ENCODE measurements at regions not wholly inside any gene's neighbourhood (a gene's known extent, or its start where the extent isn't known, plus 50 kb on each side); places are given as distances from the start of the nearest gene placed in this dataset.

DNA sequence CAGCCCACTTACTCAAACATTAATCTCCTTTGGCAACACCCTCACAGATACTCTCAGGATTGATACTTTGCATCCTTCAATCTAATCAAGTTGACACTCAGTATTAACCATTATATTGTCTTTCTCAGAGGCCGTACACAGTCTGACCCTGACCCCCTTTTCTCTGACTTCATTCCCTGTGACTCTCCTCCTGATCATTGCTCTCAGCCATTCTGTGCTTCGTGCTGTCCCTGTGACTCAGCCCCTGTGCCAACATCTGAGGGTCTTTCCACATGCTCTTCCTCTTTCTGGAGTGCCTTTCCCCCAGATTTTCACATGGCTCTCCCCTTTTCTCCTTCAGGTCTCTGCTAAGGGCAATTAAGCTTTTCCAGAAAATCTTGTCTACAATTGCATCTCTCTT lies 289.0 kb upstream of the PHYHIPL start:
- TF ChIP-seq EZH2phosphoT487 (IDR thresholded peaks at IDR 0.05; ENCODE audit: borderline replicate concordance, low read length) (no peak), EZH2 (IDR thresholded peaks at IDR 0.05; ENCODE audit: low read length, unreplicated experiment) (no peak)
- TF ChIP-seq, protein P1, sequence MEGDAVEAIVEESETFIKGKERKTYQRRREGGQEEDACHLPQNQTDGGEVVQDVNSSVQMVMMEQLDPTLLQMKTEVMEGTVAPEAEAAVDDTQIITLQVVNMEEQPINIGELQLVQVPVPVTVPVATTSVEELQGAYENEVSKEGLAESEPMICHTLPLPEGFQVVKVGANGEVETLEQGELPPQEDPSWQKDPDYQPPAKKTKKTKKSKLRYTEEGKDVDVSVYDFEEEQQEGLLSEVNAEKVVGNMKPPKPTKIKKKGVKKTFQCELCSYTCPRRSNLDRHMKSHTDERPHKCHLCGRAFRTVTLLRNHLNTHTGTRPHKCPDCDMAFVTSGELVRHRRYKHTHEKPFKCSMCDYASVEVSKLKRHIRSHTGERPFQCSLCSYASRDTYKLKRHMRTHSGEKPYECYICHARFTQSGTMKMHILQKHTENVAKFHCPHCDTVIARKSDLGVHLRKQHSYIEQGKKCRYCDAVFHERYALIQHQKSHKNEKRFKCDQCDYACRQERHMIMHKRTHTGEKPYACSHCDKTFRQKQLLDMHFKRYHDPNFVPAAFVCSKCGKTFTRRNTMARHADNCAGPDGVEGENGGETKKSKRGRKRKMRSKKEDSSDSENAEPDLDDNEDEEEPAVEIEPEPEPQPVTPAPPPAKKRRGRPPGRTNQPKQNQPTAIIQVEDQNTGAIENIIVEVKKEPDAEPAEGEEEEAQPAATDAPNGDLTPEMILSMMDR (conservative IDR thresholded peaks at IDR 0.05; ENCODE audit: low read depth, low read length): no peak
- intact Hi-C loops (cut with micrococcal nuclease): no loop called here
- no peaks in the 10 kb centered on the region for H3K79me2 ChIP-seq (ENCODE audit: low read length)
- POLR2A ChIA-PET (ENCODE audit: unreplicated experiment): no interaction called here
- DNase-seq (no peak), ATAC-seq (no peak)
- no peak overlapping the region for H3K4me2 ChIP-seq (ENCODE audit: low read length)
- no peaks in the 10 kb centered on the region for H4K20me1 ChIP-seq (ENCODE audit: low read length)
- CTCF ChIA-PET: no interaction called here
- no peaks in the 10 kb centered on the region for H3K36me3 ChIP-seq (ENCODE audit: low read depth, low read length)
- H2AFZ ChIP-seq (ENCODE audit: low read length): no peak overlapping the region
- H3K27ac ChIP-seq (ENCODE audit: low read length): no peak overlapping the region
- BruUV-seq (replicated peaks): no TSS peak
- H3K4me1 ChIP-seq (ENCODE audit: insufficient read depth, low read length): peaks cover 6% of the 10 kb centered on the region; the same call in 1 of the 2 replicates
- H3K27me3 ChIP-seq (ENCODE audit: low read length): no peaks in the 10 kb centered on the region
- H3K4me3 ChIP-seq (ENCODE audit: low read length): no peak overlapping the region
- H3K9me3 ChIP-seq (ENCODE audit: low read length): no peaks in the 10 kb centered on the region
- no peak overlapping the region for H3K9ac ChIP-seq (ENCODE audit: low read length)
- H3K9me2 ChIP-seq (replicated peaks; ENCODE audit: low read length): 0 out of 2 replicates have a peak, but pooled peaks cover 3% of the 10 kb centered on the region
- H3F3A ChIP-seq (ENCODE audit: low read length, unreplicated experiment): no peaks in the 10 kb centered on the region

DNA sequence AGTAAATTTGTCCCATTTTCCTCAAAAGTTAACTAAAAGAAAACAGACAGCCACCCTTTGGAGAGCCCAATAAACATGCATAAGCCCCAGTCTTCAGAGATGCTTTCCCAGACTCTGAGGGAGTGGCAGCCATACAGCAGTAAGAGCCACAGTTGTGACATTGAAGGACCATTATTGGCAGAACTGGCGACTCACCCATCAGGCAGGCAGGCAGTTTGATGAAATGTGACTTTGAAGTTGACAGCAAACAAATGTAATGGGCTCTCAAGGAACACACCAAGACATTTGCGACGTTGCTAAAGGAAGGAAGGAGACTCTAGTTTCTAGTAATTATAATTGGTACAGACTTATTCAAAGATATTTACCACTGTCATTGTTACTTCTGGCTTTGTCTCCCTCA lies 287.5 kb upstream of the PHYHIPL start:
- TF ChIP-seq EZH2 (IDR thresholded peaks at IDR 0.05; ENCODE audit: low read length, unreplicated experiment) (no peak), EZH2phosphoT487 (IDR thresholded peaks at IDR 0.05; ENCODE audit: borderline replicate concordance, low read length) (no peak)
- TF ChIP-seq, protein P1 (conservative IDR thresholded peaks at IDR 0.05; ENCODE audit: low read depth, low read length): no peak
- Histone ChIP-seq H3K36me3 (ENCODE audit: low read depth, low read length) (no peaks in the 10 kb centered on the region), H3K9ac (ENCODE audit: low read length) (no peak overlapping the region), H3K79me2 (ENCODE audit: low read length) (no peaks in the 10 kb centered on the region), H3K4me3 (ENCODE audit: low read length) (no peak overlapping the region), H3K27me3 (ENCODE audit: low read length) (no peaks in the 10 kb centered on the region), H3K4me1 (ENCODE audit: insufficient read depth, low read length) (peaks cover 6% of the 10 kb centered on the region; the same call in 1 of the 2 replicates), H2AFZ (ENCODE audit: low read length) (no peak overlapping the region), H3K9me3 (ENCODE audit: low read length) (no peaks in the 10 kb centered on the region), H3K4me2 (ENCODE audit: low read length) (no peak overlapping the region), H3K27ac (ENCODE audit: low read length) (no peak overlapping the region), H3K9me2 (replicated peaks; ENCODE audit: low read length) (0 out of 2 replicates have a peak, but pooled peaks cover 3% of the 10 kb centered on the region), H3F3A (ENCODE audit: low read length, unreplicated experiment) (no peaks in the 10 kb centered on the region), H4K20me1 (ENCODE audit: low read length) (no peaks in the 10 kb centered on the region)
- CTCF ChIA-PET: no interaction called here
- ATAC-seq (no peak), DNase-seq (no peak)
- BruUV-seq (replicated peaks): no TSS peak
- intact Hi-C loops (cut with micrococcal nuclease): no loop called here
- POLR2A ChIA-PET (ENCODE audit: unreplicated experiment): no interaction called here

DNA sequence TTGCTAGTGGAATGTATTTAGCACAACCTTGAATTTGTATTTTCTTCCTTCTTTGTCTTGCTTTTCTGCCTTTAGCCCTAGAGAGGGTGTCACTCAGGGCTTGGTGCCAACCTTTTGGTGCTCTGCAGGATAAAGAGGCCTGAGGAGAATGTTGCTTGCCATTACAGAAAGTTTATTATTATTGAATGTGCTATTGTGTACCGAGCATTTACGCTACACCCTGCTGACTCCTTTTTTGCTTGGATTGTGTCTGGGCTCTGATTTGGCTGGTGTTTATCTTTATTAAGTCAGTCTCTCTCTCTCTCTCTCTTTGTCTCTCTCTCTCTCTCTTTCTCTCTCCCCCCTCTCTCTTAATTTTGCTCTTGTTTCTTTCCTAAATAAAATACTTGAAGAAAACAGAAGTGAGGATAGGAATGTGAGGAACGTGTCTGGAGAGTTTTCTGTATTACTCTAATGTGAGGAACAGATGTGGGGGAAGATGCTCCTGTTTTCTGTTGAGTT lies 284.4 kb upstream of the PHYHIPL start:
- ChIA-PET CTCF (no interaction called here), POLR2A (ENCODE audit: unreplicated experiment) (no interaction called here)
- Histone ChIP-seq H3K4me3 (ENCODE audit: low read length) (no peak overlapping the region), H3K4me1 (ENCODE audit: insufficient read depth, low read length) (peaks cover 6% of the 10 kb centered on the region; the same call in 1 of the 2 replicates), H3K9ac (ENCODE audit: low read length) (no peak overlapping the region), H3K79me2 (ENCODE audit: low read length) (no peaks in the 10 kb centered on the region), H3K4me2 (ENCODE audit: low read length) (no peak overlapping the region), H3K9me2 (replicated peaks; ENCODE audit: low read length) (0 out of 2 replicates have a peak, but pooled peaks cover 3% of the 10 kb centered on the region), H3K36me3 (ENCODE audit: low read depth, low read length) (no peaks in the 10 kb centered on the region), H2AFZ (ENCODE audit: low read length) (no peak overlapping the region), H3K9me3 (ENCODE audit: low read length) (no peaks in the 10 kb centered on the region), H3K27ac (ENCODE audit: low read length) (no peak overlapping the region), H3F3A (ENCODE audit: low read length, unreplicated experiment) (no peaks in the 10 kb centered on the region), H4K20me1 (ENCODE audit: low read length) (no peaks in the 10 kb centered on the region), H3K27me3 (ENCODE audit: low read length) (no peaks in the 10 kb centered on the region)
- BruUV-seq (replicated peaks): no TSS peak
- no peak for ATAC-seq
- TF ChIP-seq, protein P1 (conservative IDR thresholded peaks at IDR 0.05; ENCODE audit: low read depth, low read length): no peak
- TF ChIP-seq EZH2 (IDR thresholded peaks at IDR 0.05; ENCODE audit: low read length, unreplicated experiment) (no peak), EZH2phosphoT487 (IDR thresholded peaks at IDR 0.05; ENCODE audit: borderline replicate concordance, low read length) (no peak)
- no peak for DNase-seq
- intact Hi-C loops (cut with micrococcal nuclease): no loop called here

Measured in PC-3 (cell line).